IMR-90 (cell line): ENCODE measurements at regions not wholly inside any gene's neighbourhood (a gene's known extent, or its start where the extent isn't known, plus 50 kb on each side); places are given as distances from the start of the nearest gene placed in this dataset.

Experiments used
- ATAC-seq: fragments of 200-7000 bp; cut with Tn5 transposase; 2 replicates; pipeline ENCODE4 v1.9.1; 2020; ENCODE audit warnings: low read depth, mild to moderate bottlenecking, moderate library complexity
- BruUV-seq: library from RNA; stranded (reverse); fragments of 400-500 nt; replicated peaks from 2 replicates; lab custom pipeline; 2021; lab: Mats Ljungman, UMichigan
- CTCF ChIA-PET: fragments of 300-600 bp; formaldehyde crosslinking; extraction: SDS; loops from one replicate; lab custom pipeline; 2021; ENCODE audit warnings: antibody characterized with exemption; lab: Yijun Ruan, JAX
- POLR2A ChIA-PET: fragments of 300-600 bp; sonication (Branson Sonifier 250); formaldehyde crosslinking; loops from one replicate; lab custom pipeline; 2022; ENCODE audit warnings: antibody characterized with exemption; ENCODE audit not compliant: unreplicated experiment; lab: Charles Lee
- DNase-seq: peaks from one replicate; pipeline ENCODE4 v3.0.0; 2013
- H2AFZ ChIP-seq: replicated peaks from 2 replicates; pipeline ENCODE3; 2013; ENCODE audit warnings: low read length, mild to moderate bottlenecking; ENCODE audit not compliant: poor library complexity
- H2AK5ac ChIP-seq: 2 replicates; pipeline ENCODE4 v1.6.1; 2013; ENCODE audit warnings: low read depth, low read length, inconsistent platforms
- H2AK9ac ChIP-seq: replicated peaks from 2 replicates; pipeline ENCODE3; 2013; ENCODE audit warnings: mild to moderate bottlenecking, low read depth, low read length, moderate library complexity; ENCODE audit not compliant: poor library complexity
- H2BK120ac ChIP-seq: 2 replicates; pipeline ENCODE4 v1.6.1; 2013; ENCODE audit warnings: low read depth, low read length, inconsistent platforms
- H2BK15ac ChIP-seq: 3 replicates; pipeline ENCODE4 v1.6.1; 2013; ENCODE audit warnings: low read depth, low read length, inconsistent platforms
- H2BK20ac ChIP-seq: 2 replicates; pipeline ENCODE4 v1.6.1; 2013; ENCODE audit warnings: low read depth, mild to moderate bottlenecking, inconsistent platforms, low read length, moderate library complexity
- H2BK5ac ChIP-seq: 2 replicates; pipeline ENCODE4 v1.6.1; 2013; ENCODE audit warnings: mild to moderate bottlenecking, low read depth, low read length, inconsistent platforms; ENCODE audit not compliant: poor library complexity, severe bottlenecking
- H3K14ac ChIP-seq: replicated peaks from 2 replicates; pipeline ENCODE4 v1.6.1; 2013; ENCODE audit warnings: low read depth, low read length, inconsistent platforms
- H3K18ac ChIP-seq: 2 replicates; pipeline ENCODE4 v1.6.1; 2013; ENCODE audit warnings: low read depth, low read length, control low read depth
- H3K23ac ChIP-seq: 2 replicates; pipeline ENCODE4 v1.6.1; 2013; ENCODE audit warnings: low read depth, low read length, inconsistent platforms
- H3K27ac ChIP-seq: 2 replicates; pipeline ENCODE4 v1.5.1; 2013; ENCODE audit warnings: mild to moderate bottlenecking, control low read depth, low read length; ENCODE audit not compliant: insufficient read depth
- H3K27me3 ChIP-seq: 2 replicates; pipeline ENCODE4 v1.6.1; 2013; ENCODE audit warnings: low read length; ENCODE audit not compliant: control insufficient read depth, insufficient read depth
- H3K36me3 ChIP-seq: 2 replicates; pipeline ENCODE4 v1.6.1; 2013; ENCODE audit warnings: low read length, mixed read lengths; ENCODE audit not compliant: control insufficient read depth, insufficient read depth
- H3K4ac ChIP-seq: 2 replicates; pipeline ENCODE4 v1.6.1; 2013; ENCODE audit warnings: low read depth, low read length, inconsistent platforms
- H3K4me1 ChIP-seq: 2 replicates; pipeline ENCODE4 v1.6.1; 2013; ENCODE audit warnings: low read length, mixed read lengths; ENCODE audit not compliant: control insufficient read depth, insufficient read depth
- H3K4me2 ChIP-seq: 2 replicates; pipeline ENCODE4 v1.6.1; 2013; ENCODE audit warnings: low read depth, mild to moderate bottlenecking, control low read depth, low read length, moderate library complexity
- H3K4me3 ChIP-seq: 2 replicates; pipeline ENCODE4 v1.5.1; 2013; ENCODE audit warnings: low read depth, mild to moderate bottlenecking, control low read depth, low read length, moderate library complexity; ENCODE audit not compliant: insufficient read depth
- H3K56ac ChIP-seq: 2 replicates; pipeline ENCODE4 v1.6.1; 2013; ENCODE audit warnings: low read length, inconsistent platforms; ENCODE audit not compliant: insufficient read depth; ENCODE audit errors: extremely low read depth
- H3K79me1 ChIP-seq, 2 experiments: 2 replicates each; pipeline ENCODE4 v1.6.1; 2013; ENCODE audit warnings: low read length in 2 of 2, inconsistent platforms in 1 of 2, low read depth in 1 of 2
- H3K9ac ChIP-seq: 2 replicates; pipeline ENCODE4 v1.6.1; 2013; ENCODE audit warnings: low read depth, low read length, control low read depth
- H3K9me1 ChIP-seq: 2 replicates; pipeline ENCODE4 v1.6.1; 2013; ENCODE audit warnings: low read length, inconsistent platforms; ENCODE audit not compliant: insufficient read depth
- H3K9me3 ChIP-seq: 2 replicates; pipeline ENCODE4 v1.6.1; 2013; ENCODE audit warnings: low read length; ENCODE audit not compliant: control insufficient read depth, insufficient read depth
- H4K20me1 ChIP-seq: 2 replicates; pipeline ENCODE4 v1.6.1; 2013; ENCODE audit warnings: low read length, inconsistent platforms; ENCODE audit not compliant: insufficient read depth
- H4K5ac ChIP-seq: 2 replicates; pipeline ENCODE4 v1.6.1; 2013; ENCODE audit warnings: mild to moderate bottlenecking, low read depth, low read length, control low read depth
- H4K8ac ChIP-seq, 2 experiments: 2 replicates each; pipeline ENCODE4 v1.6.1; 2013; ENCODE audit warnings: low read depth in 2 of 2, low read length in 2 of 2, control low read depth in 1 of 2, inconsistent platforms in 1 of 2
- H4K91ac ChIP-seq: 2 replicates; pipeline ENCODE4 v1.6.1; 2013; ENCODE audit warnings: low read depth, low read length, inconsistent platforms; ENCODE audit not compliant: insufficient read depth
- CHD1 ChIP-seq: IDR thresholded peaks from 2 replicates; pipeline ENCODE4 v1.6.1; 2012; ENCODE audit warnings: low read depth, low read length, improper control_type of control experiment
- CTCF ChIP-seq: conservative IDR thresholded peaks from 2 replicates; pipeline ENCODE4 v1.5.1; 2012; ENCODE audit warnings: mild to moderate bottlenecking, low read depth, low read length, improper control_type of control experiment
- ELK1 ChIP-seq: fragments of 150-350 bp; IDR thresholded peaks from 2 replicates; pipeline ENCODE4 v1.6.1; 2016; ENCODE audit warnings: low read depth, mild to moderate bottlenecking, low read length, moderate library complexity, borderline replicate concordance
- FOS ChIP-seq: fragments of 150-350 bp; IDR thresholded peaks from 2 replicates; pipeline ENCODE4 v1.6.1; 2016; ENCODE audit warnings: low read depth, low read length
- MAFK ChIP-seq: IDR thresholded peaks from 2 replicates; pipeline ENCODE4 v1.6.1; 2012; ENCODE audit warnings: low read depth, low read length, improper control_type of control experiment
- NFE2L2 ChIP-seq: fragments of 150-350 bp; IDR thresholded peaks from 2 replicates; pipeline ENCODE4 v1.6.1; 2016; ENCODE audit warnings: low read depth, mild to moderate bottlenecking, low read length
- RFX5 ChIP-seq: IDR thresholded peaks from 2 replicates; pipeline ENCODE4 v1.8.0; 2012; ENCODE audit warnings: low read depth, mild to moderate bottlenecking, low read length, moderate library complexity
- USF2 ChIP-seq: fragments of 150-350 bp; IDR thresholded peaks from 2 replicates; pipeline ENCODE4 v1.6.1; 2017; ENCODE audit warnings: mild to moderate bottlenecking, antibody characterized with exemption, low read length, low read depth
- WGBS, 2 experiments: methylation state at CpG; one replicate each; pipeline versions ENCODE4 v1.1.5 to v1.1.7; 2013; ENCODE audit warnings: missing lambda C conversion rate in 2 of 2; ENCODE audit not compliant: insufficient read length in 1 of 2; ENCODE audit errors: extremely low coverage in 2 of 2; 5-methylcytosine and 5-hydroxymethylcytosine counted together
- dilution Hi-C: fragments of 300-500 bp; cut with HindIII; formaldehyde crosslinking; loops from one replicate; pipeline ENCODE4 v1.14.3; 2018; ENCODE audit warnings: low sequenced_read_pairs; ENCODE audit not compliant: unreplicated experiment
- in situ Hi-C: fragments of 300-500 bp; cut with MboI; formaldehyde crosslinking; loops from 3 replicates; pipeline ENCODE4 v1.14.3; 2019; ENCODE audit warnings: low sequenced_read_pairs, inconsistent platforms, mixed read lengths
- intact Hi-C: fragments of 100-400 bp; cut with micrococcal nuclease; formaldehyde crosslinking; loops from 2 replicates; pipeline ENCODE4 v1.10.0; 2022

GRCh38 chr2:142435847-142436246 is 305.0 kb upstream of the LRP1B start:
- H3K14ac ChIP-seq: no peak overlapping the region
- no peak overlapping the region for H2BK15ac ChIP-seq
- intact Hi-C loops: no loop called here

More at GRCh38 chr2:142435847-142436246, 305.0 kb upstream of the LRP1B start:
- no peak overlapping the region for H4K91ac ChIP-seq
- no peak overlapping the region for H2AK9ac ChIP-seq
- no peaks in the 10 kb centered on the region for H3K9me3 ChIP-seq
- H3K4me1 ChIP-seq: no peaks in the 10 kb centered on the region
- DNase-seq (no peak), ATAC-seq (no peak)
- CTCF ChIA-PET: no interaction called here
- H3K36me3 ChIP-seq: no peaks in the 10 kb centered on the region
- H2BK120ac ChIP-seq: no peak overlapping the region
- H4K5ac ChIP-seq: no peak overlapping the region
- no peak overlapping the region for H3K4me2 ChIP-seq
- no peaks in the 10 kb centered on the region for H3K79me1 ChIP-seq
- H3K9me1 ChIP-seq: no peaks in the 10 kb centered on the region
- H3K4ac ChIP-seq: no peak overlapping the region
- no peaks in the 10 kb centered on the region for H4K20me1 ChIP-seq
- BruUV-seq: no TSS peak
- H2AFZ ChIP-seq: no peak overlapping the region
- no peak overlapping the region for H3K18ac ChIP-seq
- no peak overlapping the region for H3K4me3 ChIP-seq
- no peak overlapping the region for H3K9ac ChIP-seq
- H2AK5ac ChIP-seq: no peak overlapping the region
- dilution Hi-C loops: no loop called here
- POLR2A ChIA-PET: no interaction called here
- in situ Hi-C loops: no loop called here
- TF ChIP-seq NFE2L2 (no peak), USF2 (no peak), RFX5 (no peak), MAFK (no peak), FOS (no peak), ELK1 (no peak), CHD1 (no peak), CTCF (no peak)
- H3K23ac ChIP-seq: no peak overlapping the region
- H4K8ac ChIP-seq: no peak overlapping the region
- H3K56ac ChIP-seq: no peak overlapping the region
- no peak overlapping the region for H2BK5ac ChIP-seq
- H2BK20ac ChIP-seq: no peak overlapping the region
- H3K27me3 ChIP-seq: no peaks in the 10 kb centered on the region
- no CpG with 5 or more reads among the region's 3 CpGs for WGBS, 2 experiments
- no peak overlapping the region for H3K27ac ChIP-seq
